ENCODE measurements at regions not wholly inside any gene's neighbourhood (a gene's known extent, or its start where the extent isn't known, plus 50 kb on each side); places are given as distances from the start of the nearest gene placed in this dataset.
"Not testable (repeated sequence)": the region's sequence is repeated elsewhere in the genome, so short reads cannot be mapped to it uniquely, and the experiment has no call there.

GRCh38 chr5:165028356-165028755, 1522.9 kb downstream of the MAT2B start:
- Histone ChIP-seq H3K27me3 (ENCODE audit: insufficient read depth, low read length) (no peaks in the 10 kb centered on the region), H3K36me3 (ENCODE audit: insufficient read depth, low read length) (no peaks in the 10 kb centered on the region), H3K4me1 (ENCODE audit: insufficient read depth, low read length) (no peaks in the 10 kb centered on the region), H2AFZ (ENCODE audit: low read depth, low read length) (no peak overlapping the region), H3K9me3 (ENCODE audit: low read length) (no peaks in the 10 kb centered on the region), H3K4me3 (ENCODE audit: low read length) (no peak overlapping the region)

- H3K27me3 ChIP-seq (ENCODE audit: insufficient read depth, low read length), result no peaks in the 10 kb centered on the region
- H2AFZ ChIP-seq (ENCODE audit: low read depth, low read length), result no peak overlapping the region
- no peaks in the 10 kb centered on the region for H3K9me3 ChIP-seq (ENCODE audit: low read length)
- no peaks in the 10 kb centered on the region for H3K36me3 ChIP-seq (ENCODE audit: insufficient read depth, low read length)
- H3K4me1 ChIP-seq (ENCODE audit: insufficient read depth, low read length), result no peaks in the 10 kb centered on the region
- H3K4me3 ChIP-seq (ENCODE audit: low read length), result no peak overlapping the region
Observed at GRCh38 chr5:165029099-165029870, 1523.9 kb downstream of the MAT2B start.

- H3K27me3 ChIP-seq (ENCODE audit: insufficient read depth, low read length), result no peaks in the 10 kb centered on the region
Observed at GRCh38 chr5:165030971-165031370, 1525.6 kb downstream of the MAT2B start.

GRCh38 chr5:165031371-165031770, 1526.0 kb downstream of the MAT2B start:
- no peaks in the 10 kb centered on the region for H3K36me3 ChIP-seq (ENCODE audit: insufficient read depth, low read length)
- no peaks in the 10 kb centered on the region for H3K9me3 ChIP-seq (ENCODE audit: low read length)
- H3K4me1 ChIP-seq (ENCODE audit: insufficient read depth, low read length), result no peaks in the 10 kb centered on the region
- H2AFZ ChIP-seq (ENCODE audit: low read depth, low read length), result no peak overlapping the region
- H3K4me3 ChIP-seq (ENCODE audit: low read length), result no peak overlapping the region
- no peaks in the 10 kb centered on the region for H3K27me3 ChIP-seq (ENCODE audit: insufficient read depth, low read length)

More at GRCh38 chr5:165030971-165031370, 1525.6 kb downstream of the MAT2B start:
- no peak overlapping the region for H3K4me3 ChIP-seq (ENCODE audit: low read length)
- no peaks in the 10 kb centered on the region for H3K36me3 ChIP-seq (ENCODE audit: insufficient read depth, low read length)
- H2AFZ ChIP-seq (ENCODE audit: low read depth, low read length), result no peak overlapping the region
- H3K9me3 ChIP-seq (ENCODE audit: low read length), result no peaks in the 10 kb centered on the region
- H3K4me1 ChIP-seq (ENCODE audit: insufficient read depth, low read length), result no peaks in the 10 kb centered on the region

- Histone ChIP-seq H3K27me3 (ENCODE audit: insufficient read depth, low read length) (no peaks in the 10 kb centered on the region), H3K4me1 (ENCODE audit: insufficient read depth, low read length) (no peaks in the 10 kb centered on the region), H3K4me3 (ENCODE audit: low read length) (no peak overlapping the region), H2AFZ (ENCODE audit: low read depth, low read length) (no peak overlapping the region), H3K36me3 (ENCODE audit: insufficient read depth, low read length) (no peaks in the 10 kb centered on the region), H3K9me3 (ENCODE audit: low read length) (no peaks in the 10 kb centered on the region)
Observed at GRCh38 chr5:165035520-165035919, 1530.1 kb downstream of the MAT2B start.

GRCh38 chr5:165039748-165040147, 1534.3 kb downstream of the MAT2B start:
- H3K9me3 ChIP-seq (ENCODE audit: low read length), result no peaks in the 10 kb centered on the region
- H3K27me3 ChIP-seq (ENCODE audit: insufficient read depth, low read length), result no peaks in the 10 kb centered on the region
- H3K4me3 ChIP-seq (ENCODE audit: low read length), result no peak overlapping the region
- H3K36me3 ChIP-seq (ENCODE audit: insufficient read depth, low read length), result no peaks in the 10 kb centered on the region
- H2AFZ ChIP-seq (ENCODE audit: low read depth, low read length), result no peak overlapping the region
- no peaks in the 10 kb centered on the region for H3K4me1 ChIP-seq (ENCODE audit: insufficient read depth, low read length)

- H3K36me3 ChIP-seq (ENCODE audit: insufficient read depth, low read length); H3K27me3 ChIP-seq (ENCODE audit: insufficient read depth, low read length); H3K4me3 ChIP-seq (ENCODE audit: low read length); H2AFZ ChIP-seq (ENCODE audit: low read depth, low read length); H3K9me3 ChIP-seq (ENCODE audit: low read length); H3K4me1 ChIP-seq (ENCODE audit: insufficient read depth, low read length): not testable (repeated sequence)
Observed at GRCh38 chr5:165045941-165046340, 1540.5 kb downstream of the MAT2B start.

GRCh38 chr5:165055476-165055875, 1550.1 kb downstream of the MAT2B start:
- Histone ChIP-seq H3K4me1 (ENCODE audit: insufficient read depth, low read length) (no peaks in the 10 kb centered on the region), H2AFZ (ENCODE audit: low read depth, low read length) (no peak overlapping the region), H3K4me3 (ENCODE audit: low read length) (no peak overlapping the region), H3K9me3 (ENCODE audit: low read length) (no peaks in the 10 kb centered on the region), H3K27me3 (ENCODE audit: insufficient read depth, low read length) (no peaks in the 10 kb centered on the region), H3K36me3 (ENCODE audit: insufficient read depth, low read length) (no peaks in the 10 kb centered on the region)

GRCh38 chr5:165057145-165057544, 1551.7 kb downstream of the MAT2B start:
- no peaks in the 10 kb centered on the region for H3K36me3 ChIP-seq (ENCODE audit: insufficient read depth, low read length)
- H2AFZ ChIP-seq (ENCODE audit: low read depth, low read length), result no peak overlapping the region
- H3K4me3 ChIP-seq (ENCODE audit: low read length), result no peak overlapping the region
- H3K9me3 ChIP-seq (ENCODE audit: low read length), result no peaks in the 10 kb centered on the region
- no peaks in the 10 kb centered on the region for H3K4me1 ChIP-seq (ENCODE audit: insufficient read depth, low read length)
- H3K27me3 ChIP-seq (ENCODE audit: insufficient read depth, low read length), result no peaks in the 10 kb centered on the region

- Histone ChIP-seq H3K36me3 (ENCODE audit: insufficient read depth, low read length) (no peaks in the 10 kb centered on the region), H2AFZ (ENCODE audit: low read depth, low read length) (no peak overlapping the region), H3K9me3 (ENCODE audit: low read length) (no peaks in the 10 kb centered on the region), H3K4me1 (ENCODE audit: insufficient read depth, low read length) (no peaks in the 10 kb centered on the region), H3K27me3 (ENCODE audit: insufficient read depth, low read length) (no peaks in the 10 kb centered on the region), H3K4me3 (ENCODE audit: low read length) (no peak overlapping the region)
Observed at GRCh38 chr5:165066751-165067385, 1561.4 kb downstream of the MAT2B start.

GRCh38 chr5:165076686-165077085, 1571.3 kb downstream of the MAT2B start:
- Histone ChIP-seq H3K4me3 (ENCODE audit: low read length) (no peak overlapping the region), H2AFZ (ENCODE audit: low read depth, low read length) (no peak overlapping the region), H3K36me3 (ENCODE audit: insufficient read depth, low read length) (no peaks in the 10 kb centered on the region), H3K27me3 (ENCODE audit: insufficient read depth, low read length) (no peaks in the 10 kb centered on the region), H3K4me1 (ENCODE audit: insufficient read depth, low read length) (no peaks in the 10 kb centered on the region), H3K9me3 (ENCODE audit: low read length) (no peaks in the 10 kb centered on the region)

GRCh38 chr5:165079389-165079788, 1574.0 kb downstream of the MAT2B start:
- no peaks in the 10 kb centered on the region for H3K9me3 ChIP-seq (ENCODE audit: low read length)
- H3K4me1 ChIP-seq (ENCODE audit: insufficient read depth, low read length), result peaks cover 10% of the 10 kb centered on the region
- no peak overlapping the region for H2AFZ ChIP-seq (ENCODE audit: low read depth, low read length)
- H3K27me3 ChIP-seq (ENCODE audit: insufficient read depth, low read length), result no peaks in the 10 kb centered on the region
- H3K4me3 ChIP-seq (ENCODE audit: low read length), result no peak overlapping the region
- no peaks in the 10 kb centered on the region for H3K36me3 ChIP-seq (ENCODE audit: insufficient read depth, low read length)

- H3K9me3 ChIP-seq (ENCODE audit: low read length), result no peaks in the 10 kb centered on the region
- peaks cover 25% of the 10 kb centered on the region for H3K4me1 ChIP-seq (ENCODE audit: insufficient read depth, low read length)
- H3K27me3 ChIP-seq (ENCODE audit: insufficient read depth, low read length), result no peaks in the 10 kb centered on the region
- no peaks in the 10 kb centered on the region for H3K36me3 ChIP-seq (ENCODE audit: insufficient read depth, low read length)
- H2AFZ ChIP-seq (ENCODE audit: low read depth, low read length), result no peak overlapping the region
- no peak overlapping the region for H3K4me3 ChIP-seq (ENCODE audit: low read length)
Observed at GRCh38 chr5:165083394-165083793, 1578.0 kb downstream of the MAT2B start.

All from neuron (in vitro differentiated cells).